GM23338 (cell line): ENCODE measurements at regions not wholly inside any gene's neighbourhood (a gene's known extent, or its start where the extent isn't known, plus 50 kb on each side); places are given as distances from the start of the nearest gene placed in this dataset.

Experiments
- ATAC-seq: fragments of 200-7000 bp; cut with Tn5 transposase; 3 replicates; pipeline ENCODE4 v1.9.1; 2020
- DNase-seq: peaks from one replicate; pipeline ENCODE4 v3.0.0-alpha.2; 2015; ENCODE audit warnings: low spot score
- H2AFZ ChIP-seq: fragments of 200-600 bp; sonication (generic); 2 replicates; pipeline ENCODE4 v1.8.0; 2016; ENCODE audit warnings: antibody characterized with exemption, mild to moderate bottlenecking, moderate library complexity
- H3F3A ChIP-seq: fragments of 200-600 bp; sonication (generic); replicated peaks from 2 replicates; pipeline ENCODE4 v1.8.0; 2017; ENCODE audit warnings: antibody characterized with exemption, mixed run types, low read depth
- H3K27ac ChIP-seq: fragments of 200-600 bp; sonication (generic); 2 replicates; pipeline ENCODE4 v1.6.1; 2016; ENCODE audit warnings: low read depth
- H3K27me3 ChIP-seq: fragments of 200-600 bp; sonication (generic); 2 replicates; pipeline ENCODE4 v1.8.0; 2016; ENCODE audit warnings: mild to moderate bottlenecking, mixed run types, moderate library complexity; ENCODE audit not compliant: insufficient read depth
- H3K36me3 ChIP-seq: fragments of 200-600 bp; sonication (generic); 2 replicates; pipeline ENCODE4 v1.8.0; 2016; ENCODE audit warnings: mild to moderate bottlenecking; ENCODE audit not compliant: insufficient read depth
- H3K4me1 ChIP-seq: fragments of 200-600 bp; sonication (generic); 2 replicates; pipeline ENCODE4 v1.8.0; 2016; ENCODE audit warnings: mild to moderate bottlenecking, moderate library complexity; ENCODE audit not compliant: insufficient read depth
- H3K4me2 ChIP-seq: fragments of 200-600 bp; sonication (generic); 2 replicates; pipeline ENCODE4 v1.7.1; 2017; ENCODE audit warnings: mixed run types
- H3K4me3 ChIP-seq: fragments of 200-600 bp; sonication (generic); 2 replicates; pipeline ENCODE4 v1.6.1; 2016; ENCODE audit warnings: mixed run types
- H3K79me2 ChIP-seq: fragments of 200-600 bp; sonication (generic); replicated peaks from 2 replicates; pipeline ENCODE4 v1.8.0; 2017; ENCODE audit warnings: mild to moderate bottlenecking; ENCODE audit not compliant: insufficient read depth
- H3K9me2 ChIP-seq: fragments of 200-600 bp; sonication (generic); 2 replicates; pipeline ENCODE4 v1.8.0; 2017; ENCODE audit not compliant: insufficient read depth
- H4K20me1 ChIP-seq: fragments of 200-600 bp; sonication (generic); replicated peaks from 2 replicates; pipeline ENCODE4 v1.8.0; 2017; ENCODE audit warnings: mild to moderate bottlenecking; ENCODE audit not compliant: insufficient read depth
- H3K27ac Mint-ChIP-seq: 2 replicates; pipeline ENCODE4 v1.8.0; 2020; ENCODE audit warnings: inconsistent platforms, mild to moderate bottlenecking, moderate library complexity, mixed read lengths
- H3K27me3 Mint-ChIP-seq: 3 replicates; pipeline ENCODE4 v1.8.0; 2022; ENCODE audit warnings: low read depth, mild to moderate bottlenecking, moderate library complexity, mixed read lengths, inconsistent platforms; ENCODE audit not compliant: insufficient read depth, poor library complexity
- H3K36me3 Mint-ChIP-seq: 3 replicates; pipeline ENCODE4 v1.8.0; 2021; ENCODE audit warnings: low read depth, mild to moderate bottlenecking, inconsistent platforms, moderate library complexity, mixed read lengths
- H3K4me1 Mint-ChIP-seq: 3 replicates; pipeline ENCODE4 v1.8.0; 2020; ENCODE audit warnings: mild to moderate bottlenecking, inconsistent platforms, mixed read lengths
- H3K4me3 Mint-ChIP-seq: 3 replicates; pipeline ENCODE4 v1.8.0; 2021; ENCODE audit warnings: moderate library complexity, mild to moderate bottlenecking, inconsistent platforms, mixed read lengths
- H3K9me3 Mint-ChIP-seq: 3 replicates; pipeline ENCODE4 v1.8.0; 2020; ENCODE audit warnings: moderate library complexity, mild to moderate bottlenecking, inconsistent platforms, mixed read lengths
- CREB1 ChIP-seq: fragments of 250-450 bp; sonication (Bioruptor Pico); IDR thresholded peaks from 2 replicates; pipeline ENCODE4 v1.5.0; 2020; ENCODE audit warnings: low read depth, mild to moderate bottlenecking, moderate library complexity
- EZH2 ChIP-seq: fragments of 200-600 bp; sonication (generic); IDR thresholded peaks from one replicate; pipeline ENCODE4 v1.8.0; 2017; ENCODE audit warnings: antibody characterized with exemption, mild to moderate bottlenecking, low read depth; ENCODE audit not compliant: unreplicated experiment
- EZH2phosphoT487 ChIP-seq: fragments of 200-600 bp; sonication (generic); IDR thresholded peaks from one replicate; pipeline ENCODE4 v1.8.1; 2018; ENCODE audit warnings: antibody characterized with exemption; ENCODE audit not compliant: unreplicated experiment
- JUNB ChIP-seq: IDR thresholded peaks from one replicate; pipeline ENCODE4 v1.6.1; 2016; ENCODE audit warnings: antibody characterized with exemption; ENCODE audit not compliant: unreplicated experiment
- NANOG ChIP-seq: IDR thresholded peaks from 2 replicates; pipeline ENCODE4 v1.6.1; 2016; ENCODE audit warnings: antibody characterized with exemption, borderline replicate concordance
- POLR2AphosphoS5 ChIP-seq: IDR thresholded peaks from 2 replicates; pipeline ENCODE4 v1.6.1; 2016; ENCODE audit warnings: antibody characterized with exemption, low read depth
- STAT1 ChIP-seq: IDR thresholded peaks from one replicate; pipeline ENCODE4 v1.6.1; 2016; ENCODE audit warnings: antibody characterized with exemption; ENCODE audit not compliant: unreplicated experiment
- ZNF114 ChIP-seq: fragments of 250-450 bp; sonication (Bioruptor Pico); IDR thresholded peaks from 2 replicates; pipeline ENCODE4 v1.5.0; 2020; ENCODE audit warnings: mild to moderate bottlenecking, moderate library complexity
- ZNF331 ChIP-seq: fragments of 250-450 bp; sonication (Bioruptor Pico); IDR thresholded peaks from 2 replicates; pipeline ENCODE4 v1.5.0; 2020; ENCODE audit warnings: low read depth, mild to moderate bottlenecking, moderate library complexity
- TF ChIP-seq, protein P1 (sequence below), 2 experiments: fragments of 200-600 bp in 1 of 2; sonication (generic) in 1 of 2; conservative IDR thresholded peaks; 2 replicates each; pipeline versions ENCODE4 v1.5.1 to v1.6.1; 2016 to 2017; ENCODE audit warnings: antibody characterized with exemption in 2 of 2, low read depth in 2 of 2, mild to moderate bottlenecking in 2 of 2, moderate library complexity in 1 of 2
- TF ChIP-seq, protein P2 (sequence below): fragments of 250-450 bp; sonication (Bioruptor Pico); IDR thresholded peaks from 2 replicates; pipeline ENCODE4 v1.5.0; 2020; ENCODE audit warnings: mild to moderate bottlenecking, moderate library complexity
- TF ChIP-seq, protein P3 (sequence below): IDR thresholded peaks from 2 replicates; pipeline ENCODE4 v1.6.1; 2016; ENCODE audit warnings: antibody characterized with exemption
- TF ChIP-seq, protein P4 (sequence below): IDR thresholded peaks from one replicate; pipeline ENCODE4 v1.6.1; 2018; ENCODE audit warnings: antibody characterized with exemption; ENCODE audit not compliant: unreplicated experiment

DNA sequence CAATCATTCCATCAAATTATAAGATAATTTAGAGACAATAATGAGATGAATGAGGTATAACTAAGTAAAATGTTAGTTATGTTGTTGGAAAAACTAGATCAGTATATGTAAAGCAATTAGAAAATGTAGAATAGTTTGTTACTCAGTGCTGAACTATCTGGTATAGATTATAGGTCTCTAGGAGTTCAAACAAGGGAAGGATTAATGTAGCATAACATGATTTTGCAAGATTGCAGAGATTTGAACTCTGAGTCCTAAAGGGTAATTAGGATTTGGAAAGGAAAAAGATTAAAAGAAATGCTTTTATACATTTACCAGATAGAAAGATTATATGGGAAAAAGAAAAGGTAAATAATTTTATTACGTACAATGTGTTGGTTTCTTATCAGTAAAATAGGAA, 246.3 kb downstream of the KCNC2 start (continued):
- no peak for TF ChIP-seq CREB1 (CRISPR knock-in tag)
- TF ChIP-seq NANOG, result no peak
- TF ChIP-seq POLR2AphosphoS5, result no peak
- no peak for TF ChIP-seq STAT1

DNA sequence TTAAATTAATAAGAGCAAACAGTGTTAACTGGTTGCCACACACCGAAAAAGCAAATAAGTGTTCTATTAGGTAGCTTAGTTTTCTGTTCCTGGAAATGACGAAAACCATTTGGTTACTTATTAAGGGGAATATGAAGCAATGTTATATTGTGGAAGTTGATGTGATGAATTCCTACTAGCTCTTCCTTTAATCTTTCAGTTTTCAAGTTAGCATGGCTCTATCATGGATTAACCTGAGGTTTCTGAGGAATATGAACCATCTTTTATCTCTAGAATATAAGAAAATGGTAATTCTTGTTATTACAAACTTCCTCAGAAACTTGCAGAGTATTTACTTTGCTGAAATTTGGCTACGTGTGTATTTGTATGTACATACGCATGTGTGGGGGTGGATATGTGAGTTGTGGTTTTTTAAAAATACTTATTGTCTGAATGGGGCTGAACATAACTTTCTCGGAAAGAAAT, 245.7 kb downstream of the KCNC2 start:
- DNase-seq (no peak), ATAC-seq (no peak)
- no peak overlapping the region for H3K27ac Mint-ChIP-seq
- TF ChIP-seq STAT1, result no peak
- TF ChIP-seq, protein P1, sequence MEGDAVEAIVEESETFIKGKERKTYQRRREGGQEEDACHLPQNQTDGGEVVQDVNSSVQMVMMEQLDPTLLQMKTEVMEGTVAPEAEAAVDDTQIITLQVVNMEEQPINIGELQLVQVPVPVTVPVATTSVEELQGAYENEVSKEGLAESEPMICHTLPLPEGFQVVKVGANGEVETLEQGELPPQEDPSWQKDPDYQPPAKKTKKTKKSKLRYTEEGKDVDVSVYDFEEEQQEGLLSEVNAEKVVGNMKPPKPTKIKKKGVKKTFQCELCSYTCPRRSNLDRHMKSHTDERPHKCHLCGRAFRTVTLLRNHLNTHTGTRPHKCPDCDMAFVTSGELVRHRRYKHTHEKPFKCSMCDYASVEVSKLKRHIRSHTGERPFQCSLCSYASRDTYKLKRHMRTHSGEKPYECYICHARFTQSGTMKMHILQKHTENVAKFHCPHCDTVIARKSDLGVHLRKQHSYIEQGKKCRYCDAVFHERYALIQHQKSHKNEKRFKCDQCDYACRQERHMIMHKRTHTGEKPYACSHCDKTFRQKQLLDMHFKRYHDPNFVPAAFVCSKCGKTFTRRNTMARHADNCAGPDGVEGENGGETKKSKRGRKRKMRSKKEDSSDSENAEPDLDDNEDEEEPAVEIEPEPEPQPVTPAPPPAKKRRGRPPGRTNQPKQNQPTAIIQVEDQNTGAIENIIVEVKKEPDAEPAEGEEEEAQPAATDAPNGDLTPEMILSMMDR (conservative IDR thresholded peaks at IDR 0.05; ENCODE audit: low read depth in 2 of 2), result no peak
- no peak for TF ChIP-seq ZNF114 (CRISPR knock-in tag)
- no peak for TF ChIP-seq EZH2phosphoT487
- TF ChIP-seq, protein P2, sequence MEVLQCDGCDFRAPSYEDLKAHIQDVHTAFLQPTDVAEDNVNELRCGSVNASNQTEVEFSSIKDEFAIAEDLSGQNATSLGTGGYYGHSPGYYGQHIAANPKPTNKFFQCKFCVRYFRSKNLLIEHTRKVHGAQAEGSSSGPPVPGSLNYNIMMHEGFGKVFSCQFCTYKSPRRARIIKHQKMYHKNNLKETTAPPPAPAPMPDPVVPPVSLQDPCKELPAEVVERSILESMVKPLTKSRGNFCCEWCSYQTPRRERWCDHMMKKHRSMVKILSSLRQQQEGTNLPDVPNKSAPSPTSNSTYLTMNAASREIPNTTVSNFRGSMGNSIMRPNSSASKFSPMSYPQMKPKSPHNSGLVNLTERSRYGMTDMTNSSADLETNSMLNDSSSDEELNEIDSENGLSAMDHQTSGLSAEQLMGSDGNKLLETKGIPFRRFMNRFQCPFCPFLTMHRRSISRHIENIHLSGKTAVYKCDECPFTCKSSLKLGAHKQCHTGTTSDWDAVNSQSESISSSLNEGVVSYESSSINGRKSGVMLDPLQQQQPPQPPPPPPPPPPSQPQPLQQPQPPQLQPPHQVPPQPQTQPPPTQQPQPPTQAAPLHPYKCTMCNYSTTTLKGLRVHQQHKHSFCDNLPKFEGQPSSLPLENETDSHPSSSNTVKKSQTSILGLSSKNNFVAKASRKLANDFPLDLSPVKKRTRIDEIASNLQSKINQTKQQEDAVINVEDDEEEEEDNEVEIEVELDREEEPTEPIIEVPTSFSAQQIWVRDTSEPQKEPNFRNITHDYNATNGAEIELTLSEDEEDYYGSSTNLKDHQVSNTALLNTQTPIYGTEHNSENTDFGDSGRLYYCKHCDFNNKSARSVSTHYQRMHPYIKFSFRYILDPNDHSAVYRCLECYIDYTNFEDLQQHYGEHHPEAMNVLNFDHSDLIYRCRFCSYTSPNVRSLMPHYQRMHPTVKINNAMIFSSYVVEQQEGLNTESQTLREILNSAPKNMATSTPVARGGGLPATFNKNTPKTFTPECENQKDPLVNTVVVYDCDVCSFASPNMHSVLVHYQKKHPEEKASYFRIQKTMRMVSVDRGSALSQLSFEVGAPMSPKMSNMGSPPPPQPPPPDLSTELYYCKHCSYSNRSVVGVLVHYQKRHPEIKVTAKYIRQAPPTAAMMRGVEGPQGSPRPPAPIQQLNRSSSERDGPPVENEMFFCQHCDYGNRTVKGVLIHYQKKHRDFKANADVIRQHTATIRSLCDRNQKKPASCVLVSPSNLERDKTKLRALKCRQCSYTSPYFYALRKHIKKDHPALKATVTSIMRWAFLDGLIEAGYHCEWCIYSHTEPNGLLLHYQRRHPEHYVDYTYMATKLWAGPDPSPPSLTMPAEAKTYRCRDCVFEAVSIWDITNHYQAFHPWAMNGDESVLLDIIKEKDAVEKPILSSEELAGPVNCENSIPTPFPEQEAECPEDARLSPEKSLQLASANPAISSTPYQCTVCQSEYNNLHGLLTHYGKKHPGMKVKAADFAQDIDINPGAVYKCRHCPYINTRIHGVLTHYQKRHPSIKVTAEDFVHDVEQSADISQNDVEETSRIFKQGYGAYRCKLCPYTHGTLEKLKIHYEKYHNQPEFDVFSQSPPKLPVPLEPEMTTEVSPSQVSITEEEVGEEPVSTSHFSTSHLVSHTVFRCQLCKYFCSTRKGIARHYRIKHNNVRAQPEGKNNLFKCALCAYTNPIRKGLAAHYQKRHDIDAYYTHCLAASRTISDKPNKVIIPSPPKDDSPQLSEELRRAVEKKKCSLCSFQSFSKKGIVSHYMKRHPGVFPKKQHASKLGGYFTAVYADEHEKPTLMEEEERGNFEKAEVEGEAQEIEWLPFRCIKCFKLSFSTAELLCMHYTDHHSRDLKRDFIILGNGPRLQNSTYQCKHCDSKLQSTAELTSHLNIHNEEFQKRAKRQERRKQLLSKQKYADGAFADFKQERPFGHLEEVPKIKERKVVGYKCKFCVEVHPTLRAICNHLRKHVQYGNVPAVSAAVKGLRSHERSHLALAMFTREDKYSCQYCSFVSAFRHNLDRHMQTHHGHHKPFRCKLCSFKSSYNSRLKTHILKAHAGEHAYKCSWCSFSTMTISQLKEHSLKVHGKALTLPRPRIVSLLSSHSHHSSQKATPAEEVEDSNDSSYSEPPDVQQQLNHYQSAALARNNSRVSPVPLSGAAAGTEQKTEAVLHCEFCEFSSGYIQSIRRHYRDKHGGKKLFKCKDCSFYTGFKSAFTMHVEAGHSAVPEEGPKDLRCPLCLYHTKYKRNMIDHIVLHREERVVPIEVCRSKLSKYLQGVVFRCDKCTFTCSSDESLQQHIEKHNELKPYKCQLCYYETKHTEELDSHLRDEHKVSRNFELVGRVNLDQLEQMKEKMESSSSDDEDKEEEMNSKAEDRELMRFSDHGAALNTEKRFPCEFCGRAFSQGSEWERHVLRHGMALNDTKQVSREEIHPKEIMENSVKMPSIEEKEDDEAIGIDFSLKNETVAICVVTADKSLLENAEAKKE (CRISPR knock-in tag), result no peak
- TF ChIP-seq, protein P3, sequence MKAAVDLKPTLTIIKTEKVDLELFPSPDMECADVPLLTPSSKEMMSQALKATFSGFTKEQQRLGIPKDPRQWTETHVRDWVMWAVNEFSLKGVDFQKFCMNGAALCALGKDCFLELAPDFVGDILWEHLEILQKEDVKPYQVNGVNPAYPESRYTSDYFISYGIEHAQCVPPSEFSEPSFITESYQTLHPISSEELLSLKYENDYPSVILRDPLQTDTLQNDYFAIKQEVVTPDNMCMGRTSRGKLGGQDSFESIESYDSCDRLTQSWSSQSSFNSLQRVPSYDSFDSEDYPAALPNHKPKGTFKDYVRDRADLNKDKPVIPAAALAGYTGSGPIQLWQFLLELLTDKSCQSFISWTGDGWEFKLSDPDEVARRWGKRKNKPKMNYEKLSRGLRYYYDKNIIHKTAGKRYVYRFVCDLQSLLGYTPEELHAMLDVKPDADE, result no peak
- TF ChIP-seq, protein P4, sequence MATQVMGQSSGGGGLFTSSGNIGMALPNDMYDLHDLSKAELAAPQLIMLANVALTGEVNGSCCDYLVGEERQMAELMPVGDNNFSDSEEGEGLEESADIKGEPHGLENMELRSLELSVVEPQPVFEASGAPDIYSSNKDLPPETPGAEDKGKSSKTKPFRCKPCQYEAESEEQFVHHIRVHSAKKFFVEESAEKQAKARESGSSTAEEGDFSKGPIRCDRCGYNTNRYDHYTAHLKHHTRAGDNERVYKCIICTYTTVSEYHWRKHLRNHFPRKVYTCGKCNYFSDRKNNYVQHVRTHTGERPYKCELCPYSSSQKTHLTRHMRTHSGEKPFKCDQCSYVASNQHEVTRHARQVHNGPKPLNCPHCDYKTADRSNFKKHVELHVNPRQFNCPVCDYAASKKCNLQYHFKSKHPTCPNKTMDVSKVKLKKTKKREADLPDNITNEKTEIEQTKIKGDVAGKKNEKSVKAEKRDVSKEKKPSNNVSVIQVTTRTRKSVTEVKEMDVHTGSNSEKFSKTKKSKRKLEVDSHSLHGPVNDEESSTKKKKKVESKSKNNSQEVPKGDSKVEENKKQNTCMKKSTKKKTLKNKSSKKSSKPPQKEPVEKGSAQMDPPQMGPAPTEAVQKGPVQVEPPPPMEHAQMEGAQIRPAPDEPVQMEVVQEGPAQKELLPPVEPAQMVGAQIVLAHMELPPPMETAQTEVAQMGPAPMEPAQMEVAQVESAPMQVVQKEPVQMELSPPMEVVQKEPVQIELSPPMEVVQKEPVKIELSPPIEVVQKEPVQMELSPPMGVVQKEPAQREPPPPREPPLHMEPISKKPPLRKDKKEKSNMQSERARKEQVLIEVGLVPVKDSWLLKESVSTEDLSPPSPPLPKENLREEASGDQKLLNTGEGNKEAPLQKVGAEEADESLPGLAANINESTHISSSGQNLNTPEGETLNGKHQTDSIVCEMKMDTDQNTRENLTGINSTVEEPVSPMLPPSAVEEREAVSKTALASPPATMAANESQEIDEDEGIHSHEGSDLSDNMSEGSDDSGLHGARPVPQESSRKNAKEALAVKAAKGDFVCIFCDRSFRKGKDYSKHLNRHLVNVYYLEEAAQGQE, result no peak
- TF ChIP-seq JUNB, result no peak
- TF ChIP-seq EZH2, result no peak
- TF ChIP-seq CREB1 (CRISPR knock-in tag), result no peak
- no peak for TF ChIP-seq NANOG
- no peak for TF ChIP-seq ZNF331 (CRISPR knock-in tag)
- no peak for TF ChIP-seq POLR2AphosphoS5
- no peaks in the 10 kb centered on the region for H3K4me1 Mint-ChIP-seq
- H3K4me3 Mint-ChIP-seq, result no peak overlapping the region
- no peaks in the 10 kb centered on the region for H3K4me1 ChIP-seq
- 0 out of 2 replicates have a peak, but pooled peaks cover 4% of the 10 kb centered on the region for H3K9me2 ChIP-seq
- H3K9me3 Mint-ChIP-seq, result no peaks in the 10 kb centered on the region
- no peaks in the 10 kb centered on the region for H3K36me3 ChIP-seq
- H3K27me3 ChIP-seq, result no peaks in the 10 kb centered on the region
- H3K79me2 ChIP-seq, result no peaks in the 10 kb centered on the region
- H4K20me1 ChIP-seq, result no peaks in the 10 kb centered on the region
- no peaks in the 10 kb centered on the region for H3K36me3 Mint-ChIP-seq
- H3K27me3 Mint-ChIP-seq, result no peaks in the 10 kb centered on the region
- H3K27ac ChIP-seq, result no peak overlapping the region
- no peaks in the 10 kb centered on the region for H3F3A ChIP-seq
- H3K4me2 ChIP-seq, result no peak overlapping the region
- H2AFZ ChIP-seq, result no peak overlapping the region
- H3K4me3 ChIP-seq, result no peak overlapping the region
